NB4 (cell line): ENCODE measurements at regions not wholly inside any gene's neighbourhood (a gene's known extent, or its start where the extent isn't known, plus 50 kb on each side); places are given as distances from the start of the nearest gene placed in this dataset.
"Not testable (repeated sequence)": the region's sequence is repeated elsewhere in the genome, so short reads cannot be mapped to it uniquely, and the experiment has no call there.

Experiments used
- DNase-seq: peaks from one replicate; pipeline ENCODE4 v3.0.0; 2010; ENCODE audit warnings: low read depth
- H3K4me3 ChIP-seq: one replicate; pipeline ENCODE4 v1.5.1; 2011; ENCODE audit warnings: mild to moderate bottlenecking, low read depth, low read length, moderate library complexity
- MAX ChIP-seq: IDR thresholded peaks from 2 replicates; pipeline ENCODE4 v1.6.1; 2011; ENCODE audit warnings: low read depth, low read length
- MYC ChIP-seq: IDR thresholded peaks from 2 replicates; pipeline ENCODE4 v1.6.1; 2011; ENCODE audit warnings: low read depth, low read length
- POLR2A ChIP-seq: IDR thresholded peaks from 2 replicates; pipeline ENCODE4 v1.6.1; 2011; ENCODE audit warnings: mild to moderate bottlenecking; ENCODE audit not compliant: insufficient read length; ENCODE audit errors: extremely low read depth
- TF ChIP-seq, protein P1 (sequence below): IDR thresholded peaks from one replicate; pipeline ENCODE4 v1.5.1; 2012; ENCODE audit warnings: low read depth, low read length

DNA sequence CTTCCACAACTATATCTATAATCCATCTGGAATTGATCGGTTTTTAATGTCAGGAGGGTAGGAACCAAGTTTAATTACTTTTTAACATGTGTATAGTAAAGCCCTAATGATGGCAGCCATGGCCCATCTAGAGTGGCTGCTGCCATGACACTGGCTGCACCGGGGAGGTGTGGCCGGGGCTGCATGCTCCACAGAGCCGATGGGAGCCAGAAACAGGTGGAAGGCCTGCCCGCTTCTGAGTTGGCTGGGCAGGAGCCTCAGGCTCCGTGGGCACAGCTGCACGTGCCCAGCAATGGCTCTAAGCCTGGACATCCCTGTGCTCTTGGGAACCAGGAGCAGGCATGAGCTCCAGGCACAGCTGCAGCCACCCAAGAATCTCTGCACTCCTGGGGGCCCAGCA is 73.0 kb downstream of the GBP6 start:
- DNase-seq = no peak
- no peak for TF ChIP-seq MYC
- TF ChIP-seq, protein P1, sequence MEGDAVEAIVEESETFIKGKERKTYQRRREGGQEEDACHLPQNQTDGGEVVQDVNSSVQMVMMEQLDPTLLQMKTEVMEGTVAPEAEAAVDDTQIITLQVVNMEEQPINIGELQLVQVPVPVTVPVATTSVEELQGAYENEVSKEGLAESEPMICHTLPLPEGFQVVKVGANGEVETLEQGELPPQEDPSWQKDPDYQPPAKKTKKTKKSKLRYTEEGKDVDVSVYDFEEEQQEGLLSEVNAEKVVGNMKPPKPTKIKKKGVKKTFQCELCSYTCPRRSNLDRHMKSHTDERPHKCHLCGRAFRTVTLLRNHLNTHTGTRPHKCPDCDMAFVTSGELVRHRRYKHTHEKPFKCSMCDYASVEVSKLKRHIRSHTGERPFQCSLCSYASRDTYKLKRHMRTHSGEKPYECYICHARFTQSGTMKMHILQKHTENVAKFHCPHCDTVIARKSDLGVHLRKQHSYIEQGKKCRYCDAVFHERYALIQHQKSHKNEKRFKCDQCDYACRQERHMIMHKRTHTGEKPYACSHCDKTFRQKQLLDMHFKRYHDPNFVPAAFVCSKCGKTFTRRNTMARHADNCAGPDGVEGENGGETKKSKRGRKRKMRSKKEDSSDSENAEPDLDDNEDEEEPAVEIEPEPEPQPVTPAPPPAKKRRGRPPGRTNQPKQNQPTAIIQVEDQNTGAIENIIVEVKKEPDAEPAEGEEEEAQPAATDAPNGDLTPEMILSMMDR = no peak
- TF ChIP-seq POLR2A = no peak
- TF ChIP-seq MAX = no peak
- H3K4me3 ChIP-seq = no peak overlapping the region

- not testable (repeated sequence) for H3K4me3 ChIP-seq, DNase-seq
Measured at GRCh38 chr1:89438301-89438700, 74.4 kb downstream of the GBP6 start.

DNA sequence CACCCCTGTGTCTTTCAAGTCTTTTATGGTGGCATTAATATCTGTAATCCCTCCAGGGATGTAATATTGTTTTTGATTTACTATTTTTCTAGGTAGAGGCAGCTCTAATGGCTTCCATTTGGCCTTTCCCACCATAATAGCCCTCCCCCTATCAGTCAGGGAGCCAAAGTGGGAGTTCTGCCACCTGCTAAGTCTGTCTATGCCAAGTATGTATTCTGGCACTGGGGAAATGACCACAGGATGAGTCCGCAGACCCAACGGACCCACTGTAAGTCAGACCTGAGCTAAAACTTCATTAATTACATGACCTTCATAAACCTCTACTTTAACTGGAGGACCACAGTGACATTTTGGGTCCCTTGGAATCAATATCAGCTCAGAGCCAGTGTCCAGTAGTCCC is 77.1 kb downstream of the GBP6 start:
- no peak for TF ChIP-seq MYC
- TF ChIP-seq, protein P1 = no peak
- DNase-seq = no peak
- no peak overlapping the region for H3K4me3 ChIP-seq

GRCh38 chr1:89444791-89445190 is 79.8 kb upstream of the LRRC8B start:
- TF ChIP-seq MAX (no peak), MYC (no peak), POLR2A (no peak)
- TF ChIP-seq, protein P1 = no peak
- H3K4me3 ChIP-seq = no peak overlapping the region
- DNase-seq = no peak

DNA sequence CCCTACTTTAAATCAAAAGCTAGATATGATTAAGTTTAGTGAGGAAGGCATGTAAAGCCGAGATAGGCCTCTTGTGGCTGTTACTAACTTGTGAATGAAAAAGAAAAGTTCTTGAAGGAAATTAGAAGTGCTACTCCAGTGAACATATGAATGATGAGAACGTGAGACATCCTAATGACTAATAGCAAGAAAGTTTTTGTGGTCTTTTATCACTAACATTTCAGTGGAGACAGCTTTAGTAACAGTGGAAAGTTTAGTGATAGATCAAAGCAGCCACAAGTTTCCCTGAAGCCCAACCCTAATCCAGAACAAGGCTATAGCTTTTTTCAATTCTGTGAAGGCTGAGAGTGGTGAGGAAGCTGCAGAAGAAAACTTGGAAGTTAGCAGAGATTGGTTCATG is 73.6 kb upstream of the LRRC8B start:
- no peak for TF ChIP-seq MYC
- no peak for TF ChIP-seq MAX
- TF ChIP-seq, protein P1 = no peak
- no peak for TF ChIP-seq POLR2A
- no peak for DNase-seq
- H3K4me3 ChIP-seq = no peak overlapping the region

DNA sequence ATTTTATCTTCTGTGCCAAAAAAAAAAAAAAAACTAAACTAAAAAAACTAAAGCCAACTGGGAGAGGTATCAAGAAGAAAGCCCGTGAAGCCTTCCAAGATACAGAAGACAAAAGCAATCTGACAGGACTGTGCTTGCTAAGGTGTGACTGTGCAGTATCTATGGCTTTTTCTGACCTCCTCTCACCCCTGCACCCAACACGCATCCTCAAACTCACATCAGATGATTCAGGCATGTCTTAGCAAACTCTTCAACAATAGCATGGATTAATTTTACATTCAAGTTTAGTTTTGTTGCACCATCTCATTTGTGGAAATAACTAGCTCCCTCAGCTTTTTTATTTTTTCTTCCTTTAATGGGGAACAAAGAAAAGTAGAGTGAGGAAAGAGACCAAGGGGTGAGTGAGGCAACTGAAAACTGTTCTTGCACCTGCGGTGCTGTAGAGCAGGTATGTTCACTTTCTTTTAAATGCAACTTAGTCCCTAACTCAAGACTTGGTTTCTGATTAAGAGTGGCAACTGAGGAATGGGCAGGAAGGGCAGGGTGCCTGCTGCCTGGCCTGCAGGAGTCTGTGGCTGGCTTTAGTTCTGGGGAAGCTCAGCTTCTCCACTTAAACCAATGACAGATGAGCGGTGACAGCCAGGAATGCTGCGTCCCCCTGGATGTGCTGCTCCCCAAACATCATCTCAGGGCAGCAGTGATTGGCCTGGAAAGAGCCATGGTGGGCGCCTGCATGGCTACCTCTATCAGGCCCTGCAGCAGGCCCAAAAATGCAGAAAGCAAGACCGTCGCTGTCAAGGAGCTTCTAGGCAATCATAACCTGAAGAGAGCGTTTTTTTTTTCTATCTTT is 71.3 kb upstream of the LRRC8B start:
- no peak for TF ChIP-seq MYC
- TF ChIP-seq, protein P1 = no peak
- TF ChIP-seq MAX = no peak
- TF ChIP-seq POLR2A = no peak
- no peak for DNase-seq
- no peak overlapping the region for H3K4me3 ChIP-seq
